B cell (primary cell): ENCODE measurements at regions not wholly inside any gene's neighbourhood (a gene's known extent, or its start where the extent isn't known, plus 50 kb on each side); places are given as distances from the start of the nearest gene placed in this dataset.
A peak's percentile ranks its signal among the peaks of the same experiment; 100 is the strongest.

Experiments used
- ATAC-seq: fragments of 200-7000 bp; cut with Tn5 transposase; one replicate; pipeline ENCODE4 v1.10.0; 2021; ENCODE audit warnings: low read depth, mild to moderate bottlenecking, moderate number of reproducible peaks, moderate library complexity
- CTCF ChIA-PET: fragments of 350-600 bp; sonication (Branson Sonifier 250); formaldehyde crosslinking; loops from one replicate; lab custom pipeline; 2021; ENCODE audit warnings: antibody characterized with exemption, inconsistent platforms; lab: Charles Lee
- POLR2A ChIA-PET: fragments of 350-600 bp; sonication (Branson Sonifier 250); formaldehyde crosslinking; loops from one replicate; lab custom pipeline; 2021; ENCODE audit warnings: antibody characterized with exemption; lab: Charles Lee
- DNase-seq: peaks from one replicate; pipeline ENCODE4 v3.0.0; 2013
- H2AFZ ChIP-seq: 2 replicates; pipeline ENCODE4 v1.6.1; 2012; ENCODE audit warnings: mild to moderate bottlenecking, low read depth, low read length; ENCODE audit not compliant: insufficient read depth, poor library complexity, severe bottlenecking
- H3K27ac ChIP-seq, 2 donors: 1 replicate in 1 of 2; 2 replicates in 1 of 2; pipeline ENCODE4 v1.5.1; 2012 to 2013; ENCODE audit warnings: low read length in 2 of 2, mild to moderate bottlenecking in 2 of 2, moderate library complexity in 1 of 2
- H3K27me3 ChIP-seq, 4 experiments: fragments of 200-600 bp in 1 of 4; sonication (generic) in 1 of 4; replicated peaks in 1 of 4; 1 replicate in 2 of 4; 2 replicates in 2 of 4; pipeline versions ENCODE4 v1.6.1 to v1.7.0; 2013 to 2016; ENCODE audit warnings: low read length in 3 of 4, mild to moderate bottlenecking in 2 of 4, mixed read lengths in 1 of 4, moderate library complexity in 1 of 4; ENCODE audit not compliant: insufficient read depth in 4 of 4, control insufficient read depth in 3 of 4; ENCODE audit errors: control extremely low read depth in 1 of 4
- H3K36me3 ChIP-seq, 2 experiments: replicated peaks in 1 of 2; 1 replicate in 1 of 2; 2 replicates in 1 of 2; pipeline versions ENCODE4 v1.6.1 to v1.7.1; 2013; ENCODE audit warnings: low read length in 1 of 2; ENCODE audit not compliant: insufficient read depth in 2 of 2, control insufficient read depth in 1 of 2; ENCODE audit errors: control extremely low read depth in 1 of 2, extremely low read depth in 1 of 2
- H3K4me1 ChIP-seq, 2 donors: fragments of 200-600 bp in 1 of 2; sonication (generic) in 1 of 2; 1 replicate in 1 of 2; 2 replicates in 1 of 2; pipeline versions ENCODE4 v1.5.1 to v1.6.1; 2013 to 2017; ENCODE audit warnings: low read length in 2 of 2; ENCODE audit not compliant: control insufficient read depth in 2 of 2, insufficient read depth in 2 of 2
- H3K4me2 ChIP-seq: replicated peaks from 2 replicates; pipeline ENCODE3; 2012; ENCODE audit warnings: mild to moderate bottlenecking, low read depth, low read length; ENCODE audit not compliant: poor library complexity, severe bottlenecking
- H3K4me3 ChIP-seq, 5 experiments: fragments of 200-600 bp in 1 of 5; sonication (generic) in 1 of 5; 1 replicate in 3 of 5; 2 replicates in 2 of 5; pipeline versions ENCODE4 v1.5.1 to v1.7.0; 2011 to 2016; ENCODE audit warnings: low read length in 4 of 5, mild to moderate bottlenecking in 4 of 5, low read depth in 2 of 5, control low read depth in 1 of 5, moderate library complexity in 1 of 5; ENCODE audit not compliant: insufficient read depth in 1 of 5; ENCODE audit errors: control extremely low read depth in 1 of 5, extremely low read depth in 1 of 5
- H3K79me2 ChIP-seq: fragments of 200-600 bp; sonication (generic); one replicate; pipeline ENCODE4 v1.6.0; 2016; ENCODE audit warnings: low read length; ENCODE audit not compliant: control insufficient read depth, insufficient read depth
- H3K9ac ChIP-seq: fragments of 200-600 bp; sonication (generic); 2 replicates; pipeline ENCODE4 v1.6.1; 2017; ENCODE audit warnings: mild to moderate bottlenecking, low read length, moderate library complexity
- H3K9me3 ChIP-seq, 3 donors: one replicate each; pipeline versions ENCODE4 v1.6.1 to v1.7.1; 2013; ENCODE audit warnings: low read length in 2 of 3; ENCODE audit not compliant: control insufficient read depth in 2 of 3, insufficient read depth in 1 of 3; ENCODE audit errors: control extremely low read depth in 1 of 3
- H4K20me1 ChIP-seq: 2 replicates; pipeline ENCODE4 v1.6.0; 2012; ENCODE audit warnings: mild to moderate bottlenecking, low read length; ENCODE audit not compliant: insufficient read depth, control insufficient read depth, poor library complexity, severe bottlenecking
- H3K27ac Mint-ChIP-seq: one replicate; pipeline ENCODE4 v1.8.0; 2021; ENCODE audit warnings: mixed read lengths
- H3K27me3 Mint-ChIP-seq: one replicate; pipeline ENCODE4 v1.8.0; 2021; ENCODE audit warnings: mixed read lengths
- H3K4me1 Mint-ChIP-seq: one replicate; pipeline ENCODE4 v1.8.0; 2021; ENCODE audit warnings: mixed read lengths
- H3K4me3 Mint-ChIP-seq: one replicate; pipeline ENCODE4 v1.8.0; 2021; ENCODE audit warnings: mixed read lengths
- H3K9me3 Mint-ChIP-seq: one replicate; pipeline ENCODE4 v1.8.0; 2022; ENCODE audit warnings: mixed read lengths; ENCODE audit not compliant: insufficient read depth
- EZH2 ChIP-seq: IDR thresholded peaks from 2 replicates; pipeline ENCODE4 v1.6.1; 2012; ENCODE audit warnings: borderline replicate concordance, low read depth, mild to moderate bottlenecking, moderate library complexity, low read length; ENCODE audit not compliant: insufficient read depth, poor library complexity, severe bottlenecking
- WGBS: methylation state at CpG from one replicate; pipeline ENCODE4 v1.1.5; 2013; ENCODE audit warnings: missing lambda C conversion rate; ENCODE audit not compliant: insufficient coverage; 5-methylcytosine and 5-hydroxymethylcytosine counted together
- intact Hi-C: fragments of 100-400 bp; cut with micrococcal nuclease; formaldehyde crosslinking; loops from one replicate; pipeline ENCODE4 v1.10.0; 2022
- TF ChIP-seq, protein P1 (sequence below): fragments of 200-600 bp; IDR thresholded peaks from one replicate; pipeline ENCODE4 v1.8.0; 2022; ENCODE audit warnings: antibody characterized with exemption, mild to moderate bottlenecking

- CTCF ChIA-PET, result no interaction called here
- Mint-ChIP-seq H3K4me1 (peaks cover 25% of the 10 kb centered on the region), H3K27ac (no peak overlapping the region), H3K27me3 (no peaks in the 10 kb centered on the region), H3K4me3 (peak overlapping the region; percentile 11), H3K9me3 (no peaks in the 10 kb centered on the region)
- H3K9me3 ChIP-seq, result no peaks in the 10 kb centered on the region
- H3K4me1 ChIP-seq, result peaks cover 4 to 15% of the 10 kb centered on the region in 2 donors
- H4K20me1 ChIP-seq, result no peaks in the 10 kb centered on the region
- H3K36me3 ChIP-seq, result no peaks in the 10 kb centered on the region
- no peaks in the 10 kb centered on the region for H3K27me3 ChIP-seq
- no peak for ATAC-seq
- peak; percentile 10 for DNase-seq
- intact Hi-C loops, result no loop called here
- 0% methylated on average over 1 of the region's 4 CpGs for WGBS
- TF ChIP-seq EZH2, result no peak
- TF ChIP-seq, protein P1, sequence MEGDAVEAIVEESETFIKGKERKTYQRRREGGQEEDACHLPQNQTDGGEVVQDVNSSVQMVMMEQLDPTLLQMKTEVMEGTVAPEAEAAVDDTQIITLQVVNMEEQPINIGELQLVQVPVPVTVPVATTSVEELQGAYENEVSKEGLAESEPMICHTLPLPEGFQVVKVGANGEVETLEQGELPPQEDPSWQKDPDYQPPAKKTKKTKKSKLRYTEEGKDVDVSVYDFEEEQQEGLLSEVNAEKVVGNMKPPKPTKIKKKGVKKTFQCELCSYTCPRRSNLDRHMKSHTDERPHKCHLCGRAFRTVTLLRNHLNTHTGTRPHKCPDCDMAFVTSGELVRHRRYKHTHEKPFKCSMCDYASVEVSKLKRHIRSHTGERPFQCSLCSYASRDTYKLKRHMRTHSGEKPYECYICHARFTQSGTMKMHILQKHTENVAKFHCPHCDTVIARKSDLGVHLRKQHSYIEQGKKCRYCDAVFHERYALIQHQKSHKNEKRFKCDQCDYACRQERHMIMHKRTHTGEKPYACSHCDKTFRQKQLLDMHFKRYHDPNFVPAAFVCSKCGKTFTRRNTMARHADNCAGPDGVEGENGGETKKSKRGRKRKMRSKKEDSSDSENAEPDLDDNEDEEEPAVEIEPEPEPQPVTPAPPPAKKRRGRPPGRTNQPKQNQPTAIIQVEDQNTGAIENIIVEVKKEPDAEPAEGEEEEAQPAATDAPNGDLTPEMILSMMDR, result no peak
- no peaks in the 10 kb centered on the region for H3K79me2 ChIP-seq
- H3K27ac ChIP-seq, result no peak overlapping the region
- H3K4me2 ChIP-seq, result no peak overlapping the region
- H2AFZ ChIP-seq, result no peak overlapping the region
- POLR2A ChIA-PET, result no interaction called here
- no peak overlapping the region for H3K4me3 ChIP-seq
- H3K9ac ChIP-seq, result no peak overlapping the region
Observed at GRCh38 chr3:160136421-160136820, 88.8 kb upstream of the C3orf80 start.

DNA sequence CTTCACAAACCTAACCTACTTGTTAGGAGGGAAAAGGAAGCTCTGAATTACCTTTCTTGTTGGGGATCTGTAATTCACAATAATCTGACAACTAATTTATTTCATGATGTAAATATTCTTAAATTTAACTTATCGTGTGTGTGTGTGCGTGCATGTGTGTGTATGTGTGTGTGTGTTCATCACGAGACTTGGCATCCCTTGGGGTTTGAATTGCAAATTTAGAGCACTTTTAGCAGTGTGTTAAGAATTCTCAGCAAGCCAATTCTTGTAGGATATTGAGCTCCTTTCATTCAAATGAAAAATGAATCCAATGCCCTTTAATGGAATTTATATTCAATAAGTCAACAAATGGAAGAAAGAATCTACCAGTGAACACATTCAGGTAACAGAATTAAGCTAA, 85.9 kb upstream of the C3orf80 start:
- TF ChIP-seq, protein P1, result no peak
- no peak for TF ChIP-seq EZH2
- Histone ChIP-seq H3K27me3 (no peaks in the 10 kb centered on the region), H3K36me3 (no peaks in the 10 kb centered on the region), H2AFZ (no peak overlapping the region), H3K4me2 (no peak overlapping the region), H3K4me3 (no peak overlapping the region), H3K27ac (no peak overlapping the region), H3K4me1 (peaks cover 4 to 15% of the 10 kb centered on the region in 2 donors), H4K20me1 (no peaks in the 10 kb centered on the region), H3K79me2 (no peaks in the 10 kb centered on the region), H3K9ac (no peak overlapping the region), H3K9me3 (no peaks in the 10 kb centered on the region)
- POLR2A ChIA-PET, result no interaction called here
- peaks cover 11% of the 10 kb centered on the region for H3K9me3 Mint-ChIP-seq
- no peak overlapping the region for H3K27ac Mint-ChIP-seq
- 67% methylated on average over 2 of the region's 3 CpGs for WGBS
- peaks cover 25% of the 10 kb centered on the region for H3K4me1 Mint-ChIP-seq
- CTCF ChIA-PET, result no interaction called here
- no peak overlapping the region for H3K4me3 Mint-ChIP-seq
- intact Hi-C loops, result no loop called here
- no peaks in the 10 kb centered on the region for H3K27me3 Mint-ChIP-seq
- no peak for ATAC-seq
- no peak for DNase-seq
